Mucosa of stomach (tissue), 1 donor: ENCODE measurements at regions not wholly inside any gene's neighbourhood (a gene's known extent, or its start where the extent isn't known, plus 50 kb on each side); places are given as distances from the start of the nearest gene placed in this dataset.

Source experiments
- H3K27me3 ChIP-seq: one replicate; pipeline ENCODE4 v1.7.0; 2013; ENCODE audit warnings: mild to moderate bottlenecking, low read length; ENCODE audit not compliant: control insufficient read depth, insufficient read depth
- H3K36me3 ChIP-seq: one replicate; pipeline ENCODE4 v1.7.0; 2013; ENCODE audit warnings: low read length; ENCODE audit not compliant: control insufficient read depth, insufficient read depth
- H3K4me1 ChIP-seq: one replicate; pipeline ENCODE4 v1.7.0; 2013; ENCODE audit warnings: mild to moderate bottlenecking, low read length; ENCODE audit not compliant: control insufficient read depth, insufficient read depth
- H3K4me3 ChIP-seq: one replicate; pipeline ENCODE4 v1.7.0; 2013; ENCODE audit warnings: low read length
- H3K9ac ChIP-seq: one replicate; pipeline ENCODE4 v1.7.0; 2013; ENCODE audit warnings: mild to moderate bottlenecking, low read length, moderate library complexity
- H3K9me3 ChIP-seq: one replicate; pipeline ENCODE4 v1.7.0; 2013; ENCODE audit warnings: mild to moderate bottlenecking, low read length, moderate library complexity; ENCODE audit not compliant: control insufficient read depth
- donor health status: Pancreatic carcinoma.

DNA sequence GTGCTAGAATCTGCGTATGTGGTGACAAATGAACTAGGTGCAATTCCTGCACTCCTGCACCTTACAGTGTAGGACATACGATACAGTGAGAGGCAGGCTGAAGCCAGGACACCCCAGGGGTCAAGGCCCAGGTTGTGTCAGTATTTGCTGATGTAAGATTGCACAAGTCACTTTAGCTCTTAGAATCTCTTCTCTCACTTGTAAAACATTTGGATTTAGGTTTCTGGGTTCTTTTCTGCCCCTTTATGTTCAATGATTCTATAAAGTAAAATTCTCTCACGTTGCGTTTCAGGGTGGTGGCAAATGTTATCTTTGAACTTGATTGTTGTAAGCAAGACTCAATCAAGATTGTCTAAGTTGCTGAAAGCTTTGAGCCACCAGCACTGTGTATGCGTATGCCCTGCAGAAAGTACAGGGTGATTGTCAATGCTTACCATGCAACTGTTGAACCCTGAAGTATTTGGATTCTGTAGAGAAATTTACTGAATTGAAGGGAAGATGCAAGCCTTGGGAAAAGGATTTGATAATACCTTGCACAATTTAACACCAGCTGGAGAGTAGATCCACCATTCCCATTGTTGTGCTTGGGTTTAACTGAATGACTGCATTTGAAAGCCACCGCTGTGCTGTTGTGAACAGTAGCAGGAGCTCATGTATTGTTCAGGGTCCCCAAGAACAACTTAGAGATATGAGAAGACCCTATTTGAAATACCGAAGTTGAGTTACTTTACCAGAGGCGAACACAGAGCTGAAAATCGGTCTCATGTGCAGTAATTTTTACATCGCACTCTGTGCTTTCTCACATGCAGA lies 106.1 kb upstream of the CITED2 start:
- H3K9ac ChIP-seq: no peak overlapping the region
- no peaks in the 10 kb centered on the region for H3K9me3 ChIP-seq
- no peaks in the 10 kb centered on the region for H3K36me3 ChIP-seq
- H3K27me3 ChIP-seq: no peaks in the 10 kb centered on the region
- H3K4me3 ChIP-seq: no peak overlapping the region
- no peaks in the 10 kb centered on the region for H3K4me1 ChIP-seq

- Histone ChIP-seq H3K27me3 (no peaks in the 10 kb centered on the region), H3K9me3 (no peaks in the 10 kb centered on the region), H3K9ac (no peak overlapping the region), H3K4me1 (no peaks in the 10 kb centered on the region), H3K36me3 (no peaks in the 10 kb centered on the region), H3K4me3 (no peak overlapping the region)
Measured at GRCh38 chr6:139479433-139480222, 105.2 kb upstream of the CITED2 start.

GRCh38 chr6:139475646-139476045 lies 101.2 kb upstream of the CITED2 start:
- no peaks in the 10 kb centered on the region for H3K36me3 ChIP-seq
- no peaks in the 10 kb centered on the region for H3K27me3 ChIP-seq
- peaks cover 10% of the 10 kb centered on the region for H3K4me1 ChIP-seq
- no peak overlapping the region for H3K4me3 ChIP-seq
- no peaks in the 10 kb centered on the region for H3K9me3 ChIP-seq
- H3K9ac ChIP-seq: no peak overlapping the region

GRCh38 chr6:139475241-139475640 lies 100.8 kb upstream of the CITED2 start:
- Histone ChIP-seq H3K36me3 (no peaks in the 10 kb centered on the region), H3K9ac (no peak overlapping the region), H3K4me3 (no peak overlapping the region), H3K27me3 (no peaks in the 10 kb centered on the region), H3K4me1 (peaks cover 10% of the 10 kb centered on the region), H3K9me3 (no peaks in the 10 kb centered on the region)

GRCh38 chr6:139474145-139475108 lies 100.0 kb upstream of the CITED2 start:
- Histone ChIP-seq H3K9ac (no peak overlapping the region), H3K4me3 (no peak overlapping the region), H3K36me3 (no peaks in the 10 kb centered on the region), H3K4me1 (peaks cover 10% of the 10 kb centered on the region), H3K27me3 (no peaks in the 10 kb centered on the region), H3K9me3 (no peaks in the 10 kb centered on the region)

DNA sequence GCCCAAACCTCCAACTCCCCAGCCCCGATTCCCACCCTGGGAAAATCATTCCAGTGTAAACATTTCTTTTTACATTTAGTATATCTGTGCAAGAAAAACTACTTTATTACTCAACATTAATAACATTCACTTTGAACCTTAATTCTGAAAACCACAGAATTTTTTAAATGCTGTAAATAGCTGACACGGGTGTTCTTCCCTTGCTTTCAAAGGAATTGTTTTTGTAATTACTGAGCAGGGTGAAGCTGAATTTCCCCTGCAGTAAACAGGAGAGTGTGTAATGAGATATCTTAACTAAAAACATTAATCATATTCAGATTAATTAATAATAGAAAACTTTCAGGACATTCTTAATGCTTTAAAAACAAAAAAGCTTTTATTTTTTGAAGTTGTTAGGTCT lies 99.3 kb upstream of the CITED2 start:
- no peaks in the 10 kb centered on the region for H3K9me3 ChIP-seq
- H3K36me3 ChIP-seq: no peaks in the 10 kb centered on the region
- H3K4me1 ChIP-seq: peaks cover 10% of the 10 kb centered on the region
- no peak overlapping the region for H3K4me3 ChIP-seq
- H3K9ac ChIP-seq: no peak overlapping the region
- H3K27me3 ChIP-seq: no peaks in the 10 kb centered on the region

- Histone ChIP-seq H3K4me3 (no peak overlapping the region), H3K27me3 (no peaks in the 10 kb centered on the region), H3K36me3 (no peaks in the 10 kb centered on the region), H3K4me1 (peaks cover 10% of the 10 kb centered on the region), H3K9me3 (no peaks in the 10 kb centered on the region), H3K9ac (no peak overlapping the region)
Measured at GRCh38 chr6:139473231-139473701, 98.8 kb upstream of the CITED2 start.

- no peaks in the 10 kb centered on the region for H3K36me3 ChIP-seq
- no peaks in the 10 kb centered on the region for H3K27me3 ChIP-seq
- no peak overlapping the region for H3K4me3 ChIP-seq
- H3K9me3 ChIP-seq: no peaks in the 10 kb centered on the region
- H3K9ac ChIP-seq: no peak overlapping the region
- peaks cover 10% of the 10 kb centered on the region for H3K4me1 ChIP-seq
Measured at GRCh38 chr6:139472351-139473015, 98.0 kb upstream of the CITED2 start.

GRCh38 chr6:139470997-139471396 lies 96.5 kb upstream of the CITED2 start:
- Histone ChIP-seq H3K27me3 (no peaks in the 10 kb centered on the region), H3K4me3 (no peak overlapping the region), H3K36me3 (no peaks in the 10 kb centered on the region), H3K4me1 (peaks cover 10% of the 10 kb centered on the region), H3K9ac (no peak overlapping the region), H3K9me3 (no peaks in the 10 kb centered on the region)

DNA sequence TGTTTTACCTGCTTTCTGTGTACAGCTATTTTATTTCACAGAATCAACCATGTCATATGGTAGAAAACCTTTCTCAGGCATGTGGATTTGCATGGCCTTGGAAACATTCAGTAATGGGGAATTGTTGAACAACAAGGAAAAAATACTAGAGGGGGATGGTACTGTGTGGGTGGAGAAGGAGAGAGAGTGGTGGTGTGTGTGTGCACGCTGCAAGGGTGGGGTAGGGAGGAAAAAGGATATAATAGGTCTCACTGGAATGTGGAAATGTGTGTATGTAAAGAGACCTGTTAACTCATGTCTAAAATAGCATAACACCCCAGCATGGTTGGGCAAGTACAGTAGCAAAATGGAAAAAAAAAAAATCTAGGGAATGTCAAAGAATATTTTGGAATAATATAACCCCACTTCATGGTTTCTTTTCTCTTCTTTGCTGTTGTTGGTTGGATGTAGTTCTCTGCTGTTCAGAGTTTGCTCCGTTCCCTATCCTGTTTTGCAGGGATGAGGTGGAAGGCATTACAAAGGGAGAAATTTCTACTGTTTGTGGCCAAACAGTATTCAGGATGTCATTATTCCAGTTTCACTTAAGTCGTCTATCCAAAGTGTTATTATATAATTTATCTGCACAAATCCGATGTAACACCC lies 93.9 kb upstream of the CITED2 start:
- Histone ChIP-seq H3K4me3 (no peak overlapping the region), H3K27me3 (no peaks in the 10 kb centered on the region), H3K4me1 (peaks cover under 1% of the 10 kb centered on the region), H3K36me3 (no peaks in the 10 kb centered on the region), H3K9ac (no peak overlapping the region), H3K9me3 (no peaks in the 10 kb centered on the region)

DNA sequence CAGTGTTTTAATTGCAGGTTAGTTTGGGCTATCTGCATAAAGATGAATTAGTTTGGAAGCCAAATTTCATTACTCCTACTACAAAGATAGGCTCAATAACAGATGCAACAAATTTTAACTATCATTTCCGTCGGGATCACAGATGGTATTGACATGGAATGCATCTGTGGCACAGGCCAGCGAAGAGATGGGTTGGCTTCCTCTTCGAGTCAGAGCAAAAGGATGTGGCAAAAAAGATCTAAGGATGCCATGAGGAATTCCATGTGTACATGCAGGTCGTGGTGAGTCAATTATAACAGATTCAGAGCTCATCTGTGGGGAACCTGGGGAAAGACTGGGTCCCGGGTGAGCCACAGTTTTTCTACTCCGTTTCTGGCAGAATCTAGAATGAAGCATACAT lies 83.0 kb upstream of the CITED2 start:
- H3K27me3 ChIP-seq: no peaks in the 10 kb centered on the region
- H3K9me3 ChIP-seq: no peaks in the 10 kb centered on the region
- no peaks in the 10 kb centered on the region for H3K36me3 ChIP-seq
- no peak overlapping the region for H3K9ac ChIP-seq
- H3K4me1 ChIP-seq: no peaks in the 10 kb centered on the region
- H3K4me3 ChIP-seq: no peak overlapping the region
